ENCODE measurements at regions not wholly inside any gene's neighbourhood (a gene's known extent, or its start where the extent isn't known, plus 50 kb on each side); places are given as distances from the start of the nearest gene placed in this dataset.

DNA sequence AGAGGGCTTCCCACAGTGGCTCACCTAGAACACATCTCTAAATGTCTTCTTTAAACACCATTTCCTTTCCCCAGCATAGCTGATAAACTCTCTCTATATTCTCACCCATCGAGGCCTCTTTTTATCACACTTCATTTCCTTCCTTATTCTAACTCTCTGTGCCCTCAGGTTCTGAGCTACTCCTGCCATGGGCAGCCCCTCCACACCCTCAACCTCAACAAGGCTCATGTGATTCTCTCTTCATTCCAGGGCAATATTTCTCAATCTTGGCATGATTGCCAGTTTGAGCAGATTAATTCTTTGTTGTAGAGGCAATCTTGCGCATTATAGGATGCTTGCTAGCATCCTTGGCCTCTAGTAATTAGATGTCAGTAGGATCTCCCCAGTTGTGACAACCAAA, 999.1 kb downstream of the TSN start:
- no peak overlapping the region for H3K4me3 Mint-ChIP-seq (ENCODE audit: unreplicated experiment)
- ChIA-PET POLR2A (no interaction called here), CTCF (no interaction called here)
- no TSS peak for BruUV-seq (replicated peaks)
- peaks cover 8% of the 10 kb centered on the region for H3K4me1 Mint-ChIP-seq (ENCODE audit: insufficient read depth, unreplicated experiment)
- H3K27ac Mint-ChIP-seq (ENCODE audit: low read depth, unreplicated experiment) = no peak overlapping the region
- intact Hi-C loops (cut with micrococcal nuclease) = no loop called here
- H3K27me3 Mint-ChIP-seq (ENCODE audit: insufficient read depth, unreplicated experiment) = no peaks in the 10 kb centered on the region
- TF ChIP-seq CTCF (IDR thresholded peaks at IDR 0.05; ENCODE audit: unreplicated experiment) = no peak
- H3K36me3 Mint-ChIP-seq (ENCODE audit: insufficient read depth, unreplicated experiment) = no peaks in the 10 kb centered on the region
- no peak for DNase-seq (ENCODE audit: unreplicated experiment)
- no peaks in the 10 kb centered on the region for H3K9me3 Mint-ChIP-seq (ENCODE audit: unreplicated experiment)

- Mint-ChIP-seq H3K9me3 (ENCODE audit: unreplicated experiment) (no peaks in the 10 kb centered on the region), H3K27me3 (ENCODE audit: insufficient read depth, unreplicated experiment) (no peaks in the 10 kb centered on the region), H3K4me1 (ENCODE audit: insufficient read depth, unreplicated experiment) (peaks cover 7% of the 10 kb centered on the region), H3K36me3 (ENCODE audit: insufficient read depth, unreplicated experiment) (no peaks in the 10 kb centered on the region), H3K4me3 (ENCODE audit: unreplicated experiment) (no peak overlapping the region), H3K27ac (ENCODE audit: low read depth, unreplicated experiment) (no peak overlapping the region)
- no TSS peak for BruUV-seq (replicated peaks)
- ChIA-PET CTCF (no interaction called here), POLR2A (no interaction called here)
- no peak for TF ChIP-seq CTCF (IDR thresholded peaks at IDR 0.05; ENCODE audit: unreplicated experiment)
- DNase-seq (ENCODE audit: unreplicated experiment) = no peak
- intact Hi-C loops (cut with micrococcal nuclease) = no loop called here
Observed at GRCh38 chr2:122755281-122755780, 999.9 kb downstream of the TSN start.

- intact Hi-C loops (cut with micrococcal nuclease) = no loop called here
- no TSS peak for BruUV-seq (replicated peaks)
- DNase-seq (ENCODE audit: unreplicated experiment) = no peak
- CTCF ChIA-PET = no interaction called here
- Mint-ChIP-seq H3K36me3 (ENCODE audit: insufficient read depth, unreplicated experiment) (no peaks in the 10 kb centered on the region), H3K4me1 (ENCODE audit: insufficient read depth, unreplicated experiment) (peaks cover 15% of the 10 kb centered on the region), H3K27me3 (ENCODE audit: insufficient read depth, unreplicated experiment) (no peaks in the 10 kb centered on the region), H3K9me3 (ENCODE audit: unreplicated experiment) (no peaks in the 10 kb centered on the region), H3K27ac (ENCODE audit: low read depth, unreplicated experiment) (no peak overlapping the region), H3K4me3 (ENCODE audit: unreplicated experiment) (no peak overlapping the region)
- TF ChIP-seq CTCF (IDR thresholded peaks at IDR 0.05; ENCODE audit: unreplicated experiment) = no peak
- POLR2A ChIA-PET = interaction anchor here (0.6 kb wide), 2 partner anchors 684 to 860 kb away, joined by 3 read pairs; no protein-coding TSS in a partner anchor
Observed at GRCh38 chr2:122758967-122759366, 1003.5 kb downstream of the TSN start.

- POLR2A ChIA-PET = no interaction called here
- Mint-ChIP-seq H3K27ac (ENCODE audit: low read depth, unreplicated experiment) (no peak overlapping the region), H3K4me3 (ENCODE audit: unreplicated experiment) (no peak overlapping the region), H3K36me3 (ENCODE audit: insufficient read depth, unreplicated experiment) (no peaks in the 10 kb centered on the region), H3K27me3 (ENCODE audit: insufficient read depth, unreplicated experiment) (no peaks in the 10 kb centered on the region), H3K9me3 (ENCODE audit: unreplicated experiment) (no peaks in the 10 kb centered on the region), H3K4me1 (ENCODE audit: insufficient read depth, unreplicated experiment) (peaks cover 9% of the 10 kb centered on the region)
- CTCF ChIA-PET = no interaction called here
- no peak for TF ChIP-seq CTCF (IDR thresholded peaks at IDR 0.05; ENCODE audit: unreplicated experiment)
- no TSS peak for BruUV-seq (replicated peaks)
- no peak for DNase-seq (ENCODE audit: unreplicated experiment)
- intact Hi-C loops (cut with micrococcal nuclease) = no loop called here
Observed at GRCh38 chr2:122764014-122764413, 1008.6 kb downstream of the TSN start.
